ENCODE measurements at regions not wholly inside any gene's neighbourhood (a gene's known extent, or its start where the extent isn't known, plus 50 kb on each side); places are given as distances from the start of the nearest gene placed in this dataset.

DNA sequence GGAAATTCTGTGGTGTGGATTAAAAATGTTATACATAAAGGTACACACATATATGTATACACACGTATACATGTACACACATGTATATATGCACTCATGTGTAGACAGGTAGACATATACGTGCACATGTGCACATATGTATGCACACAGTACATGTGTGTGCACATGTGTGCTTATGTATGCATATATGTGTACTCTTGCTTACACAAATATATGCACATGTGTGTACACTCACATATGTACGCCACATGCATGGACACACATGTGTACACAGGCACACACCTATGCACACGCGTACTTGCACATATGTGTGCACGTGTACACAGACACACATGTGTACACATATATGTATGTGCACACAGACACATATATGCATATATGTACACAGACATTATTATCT, 142.8 kb upstream of the SALL3 start:
- no peaks in the 10 kb centered on the region for H3K4me1 ChIP-seq (ENCODE audit: control insufficient read depth in 2 of 2, insufficient read depth in 2 of 2, low read length in 1 of 2)
- no peaks in the 10 kb centered on the region for H3K36me3 ChIP-seq (ENCODE audit: control insufficient read depth in 2 of 2, insufficient read depth in 2 of 2, low read length in 1 of 2)
- no peak overlapping the region for H3K27ac ChIP-seq (ENCODE audit: low read depth in 2 of 2, low read length in 1 of 2)
- no peaks in the 10 kb centered on the region for H3K27me3 ChIP-seq (ENCODE audit: control insufficient read depth in 1 of 2, insufficient read depth in 2 of 2, low read length in 2 of 2)
- H3K9me3 ChIP-seq (ENCODE audit: control insufficient read depth in 2 of 2, insufficient read depth in 1 of 2, low read depth in 1 of 2, low read length in 1 of 2): peaks cover 0 to 3% of the 10 kb centered on the region in 2 donors
- 88 to 96% methylated on average over 6 of the region's 6 CpGs for WGBS, 2 donors
- no peak overlapping the region for H3K4me3 ChIP-seq (ENCODE audit: low read depth in 1 of 2, low read length in 2 of 2)

DNA sequence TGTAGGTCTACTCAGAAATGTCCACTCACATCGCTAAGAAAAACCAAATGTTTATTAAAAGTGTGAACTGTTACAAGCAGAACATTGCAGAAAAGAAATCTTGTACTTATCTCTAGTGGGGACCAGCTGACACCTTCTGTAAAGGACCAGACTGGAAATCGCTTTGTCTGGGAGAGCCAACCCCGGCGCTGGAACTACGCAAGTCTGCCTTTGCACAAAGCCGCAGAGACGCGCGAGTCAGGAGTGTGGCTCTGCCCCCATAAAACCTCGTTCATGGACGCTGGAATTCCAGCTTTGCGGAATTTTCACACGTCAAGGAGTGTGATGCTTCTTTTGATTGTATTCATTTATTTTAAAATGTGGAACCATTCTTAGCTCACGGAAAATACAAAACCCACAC, 141.9 kb upstream of the SALL3 start:
- no peaks in the 10 kb centered on the region for H3K4me1 ChIP-seq (ENCODE audit: control insufficient read depth in 2 of 2, insufficient read depth in 2 of 2, low read length in 1 of 2)
- H3K4me3 ChIP-seq (ENCODE audit: low read depth in 1 of 2, low read length in 2 of 2): no peak overlapping the region
- H3K9me3 ChIP-seq (ENCODE audit: control insufficient read depth in 2 of 2, insufficient read depth in 1 of 2, low read depth in 1 of 2, low read length in 1 of 2): peaks cover 0 to 3% of the 10 kb centered on the region in 2 donors
- WGBS, 2 donors: 92 to 95% methylated on average over 14 of the region's 14 CpGs
- no peaks in the 10 kb centered on the region for H3K36me3 ChIP-seq (ENCODE audit: control insufficient read depth in 2 of 2, insufficient read depth in 2 of 2, low read length in 1 of 2)
- no peaks in the 10 kb centered on the region for H3K27me3 ChIP-seq (ENCODE audit: control insufficient read depth in 1 of 2, insufficient read depth in 2 of 2, low read length in 2 of 2)
- no peak overlapping the region for H3K27ac ChIP-seq (ENCODE audit: low read depth in 2 of 2, low read length in 1 of 2)

DNA sequence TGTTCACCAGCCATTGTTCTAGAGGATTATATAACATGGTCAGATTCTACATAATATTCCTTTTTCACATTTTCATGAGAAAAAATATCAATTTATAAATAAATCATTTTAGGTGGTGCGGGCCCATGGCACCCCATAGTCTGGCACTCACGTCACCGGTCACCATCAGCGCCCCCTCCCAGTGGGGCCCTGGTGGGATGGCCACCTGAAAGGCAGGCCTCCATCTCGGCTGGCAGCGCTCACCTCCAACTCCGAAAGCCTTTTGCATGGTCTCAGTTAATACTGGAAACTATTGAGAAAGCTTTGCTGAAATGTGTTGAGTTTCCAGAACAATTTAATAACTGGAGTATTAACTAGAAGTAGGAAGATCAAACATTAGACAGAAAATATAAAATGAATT, 141.4 kb upstream of the SALL3 start:
- H3K4me3 ChIP-seq (ENCODE audit: low read depth in 1 of 2, low read length in 2 of 2): no peak overlapping the region
- 84 to 94% methylated on average over 7 of the region's 7 CpGs for WGBS, 2 donors
- peaks cover 0 to 3% of the 10 kb centered on the region in 2 donors for H3K9me3 ChIP-seq (ENCODE audit: control insufficient read depth in 2 of 2, insufficient read depth in 1 of 2, low read depth in 1 of 2, low read length in 1 of 2)
- H3K36me3 ChIP-seq (ENCODE audit: control insufficient read depth in 2 of 2, insufficient read depth in 2 of 2, low read length in 1 of 2): no peaks in the 10 kb centered on the region
- H3K27me3 ChIP-seq (ENCODE audit: control insufficient read depth in 1 of 2, insufficient read depth in 2 of 2, low read length in 2 of 2): no peaks in the 10 kb centered on the region
- H3K27ac ChIP-seq (ENCODE audit: low read depth in 2 of 2, low read length in 1 of 2): no peak overlapping the region
- no peaks in the 10 kb centered on the region for H3K4me1 ChIP-seq (ENCODE audit: control insufficient read depth in 2 of 2, insufficient read depth in 2 of 2, low read length in 1 of 2)

DNA sequence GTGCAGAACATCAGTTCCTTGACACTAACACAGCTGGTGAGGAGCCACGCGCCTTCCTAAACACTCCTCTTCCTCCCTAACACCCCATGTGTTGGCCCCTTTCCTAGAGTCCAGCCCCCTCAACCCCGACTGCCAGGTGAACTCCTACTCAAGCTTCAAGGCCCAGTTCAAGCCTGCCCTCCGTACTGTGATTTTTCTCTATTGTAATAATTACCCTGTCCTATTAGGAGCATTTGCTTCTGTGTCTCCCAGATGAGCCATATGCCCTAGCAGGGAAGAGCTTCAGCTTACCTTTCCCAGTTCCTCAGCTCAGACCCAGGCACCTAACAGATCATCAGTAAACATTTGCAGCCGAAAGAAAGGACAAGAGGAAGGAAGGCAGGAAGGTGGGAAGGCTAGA, 130.6 kb upstream of the SALL3 start:
- no peak overlapping the region for H3K4me3 ChIP-seq (ENCODE audit: low read depth in 1 of 2, low read length in 2 of 2)
- no peak overlapping the region for H3K27ac ChIP-seq (ENCODE audit: low read depth in 2 of 2, low read length in 1 of 2)
- H3K4me1 ChIP-seq (ENCODE audit: control insufficient read depth in 2 of 2, insufficient read depth in 2 of 2, low read length in 1 of 2): no peaks in the 10 kb centered on the region
- H3K36me3 ChIP-seq (ENCODE audit: control insufficient read depth in 2 of 2, insufficient read depth in 2 of 2, low read length in 1 of 2): no peaks in the 10 kb centered on the region
- H3K27me3 ChIP-seq (ENCODE audit: control insufficient read depth in 1 of 2, insufficient read depth in 2 of 2, low read length in 2 of 2): no peaks in the 10 kb centered on the region
- WGBS, 2 donors: 85% methylated on average over 5 of the region's 5 CpGs
- H3K9me3 ChIP-seq (ENCODE audit: control insufficient read depth in 2 of 2, insufficient read depth in 1 of 2, low read depth in 1 of 2, low read length in 1 of 2): peaks cover 0 to 8% of the 10 kb centered on the region in 2 donors

DNA sequence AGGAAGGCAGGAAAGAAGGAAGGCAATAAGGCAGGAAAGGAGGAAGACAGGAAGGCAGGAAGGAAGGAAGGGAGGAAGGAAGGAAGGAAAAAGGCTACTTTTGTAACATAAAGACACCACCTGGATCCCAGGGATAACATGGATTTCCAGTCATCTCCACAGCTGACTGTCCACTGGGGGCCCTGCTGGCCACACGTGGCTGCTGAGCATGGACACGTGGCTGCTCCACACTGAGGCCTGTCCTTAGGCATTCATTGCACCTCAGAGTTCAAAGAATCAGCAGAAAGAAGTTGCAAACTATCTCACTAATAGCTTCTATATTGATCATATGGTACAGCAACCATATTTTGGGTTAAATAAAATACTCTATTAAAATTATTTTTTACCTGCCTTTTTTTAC, 130.2 kb upstream of the SALL3 start:
- no peak overlapping the region for H3K4me3 ChIP-seq (ENCODE audit: low read depth in 1 of 2, low read length in 2 of 2)
- H3K27me3 ChIP-seq (ENCODE audit: control insufficient read depth in 1 of 2, insufficient read depth in 2 of 2, low read length in 2 of 2): no peaks in the 10 kb centered on the region
- H3K4me1 ChIP-seq (ENCODE audit: control insufficient read depth in 2 of 2, insufficient read depth in 2 of 2, low read length in 1 of 2): no peaks in the 10 kb centered on the region
- 77% methylated on average over 2 of the region's 2 CpGs for WGBS, 2 donors
- peaks cover 0 to 8% of the 10 kb centered on the region in 2 donors for H3K9me3 ChIP-seq (ENCODE audit: control insufficient read depth in 2 of 2, insufficient read depth in 1 of 2, low read depth in 1 of 2, low read length in 1 of 2)
- no peaks in the 10 kb centered on the region for H3K36me3 ChIP-seq (ENCODE audit: control insufficient read depth in 2 of 2, insufficient read depth in 2 of 2, low read length in 1 of 2)
- H3K27ac ChIP-seq (ENCODE audit: low read depth in 2 of 2, low read length in 1 of 2): no peak overlapping the region

DNA sequence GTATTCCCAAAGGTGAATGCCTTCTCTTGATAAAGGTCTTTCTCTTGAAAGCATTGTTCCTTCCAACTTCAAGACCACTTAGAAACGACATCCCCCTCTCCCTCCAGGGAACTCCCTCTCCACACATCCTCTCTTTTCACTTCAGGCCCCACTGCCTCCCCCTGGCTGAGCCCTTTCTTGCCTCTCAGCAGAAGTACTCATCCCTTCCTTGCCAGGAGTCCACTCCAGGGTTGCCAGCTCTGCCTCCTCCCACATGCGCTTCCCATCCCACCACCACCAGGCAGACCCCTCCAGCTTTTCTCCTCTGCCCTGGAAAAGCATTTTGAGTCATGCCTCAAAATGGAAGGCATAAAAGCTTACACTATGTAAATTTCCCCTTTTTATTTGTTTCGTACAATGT, 126.3 kb upstream of the SALL3 start:
- WGBS, 2 donors: 76 to 78% methylated on average over 3 of the region's 3 CpGs

DNA sequence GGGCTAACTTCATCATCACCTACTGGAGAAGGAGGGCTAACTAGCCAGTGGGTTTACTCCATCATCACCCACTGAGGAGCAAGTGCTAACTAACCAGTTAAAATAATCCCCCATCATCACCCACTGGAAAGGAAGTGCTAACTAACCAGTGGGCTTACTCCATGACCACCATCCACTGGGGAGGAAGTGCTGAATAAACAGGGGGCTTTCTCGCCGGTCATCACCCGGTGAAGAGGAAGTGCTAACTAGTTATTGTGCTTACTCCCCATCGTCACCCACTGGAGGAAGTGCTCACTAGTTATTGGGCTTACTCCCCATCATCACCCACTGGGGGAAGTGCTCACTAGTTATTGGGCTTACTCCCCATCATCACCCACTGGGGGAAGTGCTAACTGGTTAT, 124.4 kb upstream of the SALL3 start:
- no peaks in the 10 kb centered on the region for H3K36me3 ChIP-seq (ENCODE audit: control insufficient read depth in 2 of 2, insufficient read depth in 2 of 2, low read length in 1 of 2)
- WGBS, 2 donors: 57 to 73% methylated on average over 4 of the region's 4 CpGs
- no peak overlapping the region for H3K27ac ChIP-seq (ENCODE audit: low read depth in 2 of 2, low read length in 1 of 2)
- no peak overlapping the region for H3K4me3 ChIP-seq (ENCODE audit: low read depth in 1 of 2, low read length in 2 of 2)
- no peaks in the 10 kb centered on the region for H3K4me1 ChIP-seq (ENCODE audit: control insufficient read depth in 2 of 2, insufficient read depth in 2 of 2, low read length in 1 of 2)
- no peaks in the 10 kb centered on the region for H3K9me3 ChIP-seq (ENCODE audit: control insufficient read depth in 2 of 2, insufficient read depth in 1 of 2, low read depth in 1 of 2, low read length in 1 of 2)
- H3K27me3 ChIP-seq (ENCODE audit: control insufficient read depth in 1 of 2, insufficient read depth in 2 of 2, low read length in 2 of 2): no peaks in the 10 kb centered on the region

More for the DNA sequence above, 126.3 kb upstream of the SALL3 start:
- Histone ChIP-seq H3K27ac (ENCODE audit: low read depth in 2 of 2, low read length in 1 of 2) (no peak overlapping the region), H3K36me3 (ENCODE audit: control insufficient read depth in 2 of 2, insufficient read depth in 2 of 2, low read length in 1 of 2) (no peaks in the 10 kb centered on the region), H3K27me3 (ENCODE audit: control insufficient read depth in 1 of 2, insufficient read depth in 2 of 2, low read length in 2 of 2) (no peaks in the 10 kb centered on the region), H3K4me3 (ENCODE audit: low read depth in 1 of 2, low read length in 2 of 2) (no peak overlapping the region), H3K9me3 (ENCODE audit: control insufficient read depth in 2 of 2, insufficient read depth in 1 of 2, low read depth in 1 of 2, low read length in 1 of 2) (no peaks in the 10 kb centered on the region), H3K4me1 (ENCODE audit: control insufficient read depth in 2 of 2, insufficient read depth in 2 of 2, low read length in 1 of 2) (no peaks in the 10 kb centered on the region)

DNA sequence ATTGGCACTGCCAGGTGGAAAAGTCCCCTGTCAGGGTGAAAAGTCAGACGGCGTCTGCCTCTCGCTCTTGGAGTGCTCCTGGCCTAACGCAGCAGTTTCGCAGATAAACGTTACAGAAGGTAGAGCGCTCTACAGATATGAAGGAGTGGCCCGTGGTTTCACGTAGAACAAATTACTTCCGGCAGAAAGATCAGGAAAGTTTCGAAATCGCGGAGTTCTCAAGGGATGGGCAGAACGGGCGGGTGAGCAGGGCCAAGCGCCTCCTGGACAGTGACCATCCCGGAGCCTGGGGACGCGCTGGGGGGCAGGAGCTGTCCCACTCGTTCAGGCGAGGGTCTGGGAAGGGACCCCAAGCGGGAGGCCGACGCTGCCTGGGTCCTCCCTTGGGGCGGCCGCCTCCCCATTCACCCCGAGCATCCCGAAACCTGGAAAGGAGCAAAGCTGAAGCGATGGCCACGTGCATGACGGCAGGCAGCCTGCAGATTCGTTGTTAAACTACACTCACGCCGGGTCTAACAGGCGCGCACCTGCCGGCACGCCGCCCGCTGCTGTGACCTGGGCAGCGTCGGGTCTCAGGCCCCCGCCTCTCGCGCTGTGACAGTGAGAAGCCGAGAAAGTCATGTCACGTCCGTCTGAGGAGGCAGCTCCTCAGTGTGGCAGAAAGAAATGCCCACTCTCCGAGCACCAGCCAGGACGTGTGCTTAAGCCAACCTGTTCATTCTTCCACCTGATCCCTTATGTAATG, 122.9 kb upstream of the SALL3 start:
- no peaks in the 10 kb centered on the region for H3K4me1 ChIP-seq (ENCODE audit: control insufficient read depth in 2 of 2, insufficient read depth in 2 of 2, low read length in 1 of 2)
- H3K36me3 ChIP-seq (ENCODE audit: control insufficient read depth in 2 of 2, insufficient read depth in 2 of 2, low read length in 1 of 2): no peaks in the 10 kb centered on the region
- 88 to 89% methylated on average over 50 of the region's 50 CpGs for WGBS, 2 donors
- H3K4me3 ChIP-seq (ENCODE audit: low read depth in 1 of 2, low read length in 2 of 2): no peak overlapping the region
- no peak overlapping the region for H3K27ac ChIP-seq (ENCODE audit: low read depth in 2 of 2, low read length in 1 of 2)
- H3K9me3 ChIP-seq (ENCODE audit: control insufficient read depth in 2 of 2, insufficient read depth in 1 of 2, low read depth in 1 of 2, low read length in 1 of 2): no peaks in the 10 kb centered on the region
- H3K27me3 ChIP-seq (ENCODE audit: control insufficient read depth in 1 of 2, insufficient read depth in 2 of 2, low read length in 2 of 2): no peaks in the 10 kb centered on the region

DNA sequence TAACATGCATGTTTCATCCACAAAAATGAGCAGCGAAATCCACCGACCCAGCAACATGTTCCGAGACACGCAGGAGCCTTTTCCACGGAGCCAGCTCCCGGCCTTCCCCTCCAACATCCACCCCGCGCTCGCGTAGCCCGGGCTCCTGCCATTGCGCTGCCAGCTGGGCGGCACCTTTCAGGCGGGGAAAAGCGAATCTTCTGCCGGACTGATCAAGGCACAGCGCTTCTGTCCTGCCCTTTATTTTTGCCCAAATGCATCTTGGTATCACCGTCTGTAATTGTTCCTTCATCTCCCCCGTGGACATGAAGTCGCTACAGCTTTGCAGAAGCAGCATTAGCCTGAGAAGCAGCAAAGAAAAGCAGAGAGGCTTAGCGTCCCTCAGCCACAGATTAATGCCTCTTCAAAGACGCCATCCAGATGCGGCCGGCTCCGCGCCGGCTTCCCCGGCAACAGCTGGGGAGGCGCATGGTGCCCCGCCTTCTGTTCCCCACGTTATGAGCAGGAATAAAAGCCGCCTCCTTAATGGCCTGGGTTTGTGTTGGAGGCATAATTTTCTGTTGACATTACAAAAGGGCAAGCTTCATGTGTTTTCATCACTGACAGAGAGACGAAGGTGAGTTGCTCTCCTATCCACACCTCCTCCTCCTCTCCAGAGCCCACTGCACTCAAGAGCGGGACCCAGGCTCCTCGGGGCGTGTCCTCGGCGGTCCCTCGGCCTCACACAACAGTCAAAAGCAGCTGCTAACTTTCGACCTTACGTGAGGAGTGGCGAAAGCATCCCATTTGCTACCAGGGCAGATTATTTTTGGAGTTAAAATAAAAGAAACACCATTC, 122.1 kb upstream of the SALL3 start:
- no peaks in the 10 kb centered on the region for H3K36me3 ChIP-seq (ENCODE audit: control insufficient read depth in 2 of 2, insufficient read depth in 2 of 2, low read length in 1 of 2)
- no peaks in the 10 kb centered on the region for H3K4me1 ChIP-seq (ENCODE audit: control insufficient read depth in 2 of 2, insufficient read depth in 2 of 2, low read length in 1 of 2)
- H3K27ac ChIP-seq (ENCODE audit: low read depth in 2 of 2, low read length in 1 of 2): no peak overlapping the region
- H3K27me3 ChIP-seq (ENCODE audit: control insufficient read depth in 1 of 2, insufficient read depth in 2 of 2, low read length in 2 of 2): no peaks in the 10 kb centered on the region
- no peaks in the 10 kb centered on the region for H3K9me3 ChIP-seq (ENCODE audit: control insufficient read depth in 2 of 2, insufficient read depth in 1 of 2, low read depth in 1 of 2, low read length in 1 of 2)
- WGBS, 2 donors: 67 to 68% methylated on average over 42 of the region's 42 CpGs
- no peak overlapping the region for H3K4me3 ChIP-seq (ENCODE audit: low read depth in 1 of 2, low read length in 2 of 2)
